HUDEP-2 (cell line): ENCODE measurements at regions not wholly inside any gene's neighbourhood (a gene's known extent, or its start where the extent isn't known, plus 50 kb on each side); places are given as distances from the start of the nearest gene placed in this dataset.

Experiments
- DNase-seq, 76 experiments: peaks; one replicate each; lab custom pipeline; 2025; ENCODE audit not compliant: unreplicated experiment in 76 of 76; lab: John Stamatoyannopoulos, UW

GRCh38 chr3:25372167-25372566 lies 55.9 kb upstream of the RARB start:
- DNase-seq: no peak

- no peak for DNase-seq
Measured at GRCh38 chr3:25376340-25376739, 51.7 kb upstream of the RARB start.

DNA sequence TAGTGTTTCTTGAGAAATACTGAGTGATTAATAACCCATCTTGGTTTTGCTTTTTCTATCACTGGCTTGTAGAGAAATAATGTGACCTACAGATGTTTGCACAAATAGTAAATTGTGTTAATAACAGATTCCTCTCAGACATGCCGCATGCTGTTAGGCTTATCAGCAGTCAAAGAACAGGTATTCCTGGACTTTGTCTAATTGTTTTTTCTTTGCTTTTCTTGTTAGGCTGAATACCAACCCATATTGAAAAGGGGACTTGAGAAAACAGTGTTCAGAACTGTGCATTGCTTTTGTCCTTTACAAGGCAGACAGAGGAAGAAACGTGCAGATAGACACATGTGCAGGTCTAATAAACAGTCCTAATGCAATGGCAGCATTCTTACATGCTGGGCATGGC lies 51.0 kb upstream of the RARB start:
- DNase-seq: no peak
